ENCODE measurements at regions not wholly inside any gene's neighbourhood (a gene's known extent, or its start where the extent isn't known, plus 50 kb on each side); places are given as distances from the start of the nearest gene placed in this dataset.

- no peak for TF ChIP-seq CTCF (optimal IDR thresholded peaks at IDR 0.05 in 1 of 3, IDR thresholded peaks at IDR 0.05 in 1 of 3, conservative IDR thresholded peaks at IDR 0.05 in 1 of 3; ENCODE audit: extremely low read depth in 1 of 3, insufficient read depth in 2 of 3, low read length in 3 of 3)
- TF ChIP-seq EZH2 (IDR thresholded peaks at IDR 0.05; ENCODE audit: low read length) = no peak
Observed at GRCh38 chr6:143608906-143609305, 68.9 kb upstream of the PHACTR2 start.

All from keratinocyte (primary cell).